H1 (cell line): ENCODE measurements at regions not wholly inside any gene's neighbourhood (a gene's known extent, or its start where the extent isn't known, plus 50 kb on each side); places are given as distances from the start of the nearest gene placed in this dataset.

Source experiments
- CTCF ChIA-PET: fragments of 300-600 bp; sonication (Branson Sonifier 250); formaldehyde crosslinking; loops from one replicate; lab custom pipeline; 2021; ENCODE audit not compliant: partially characterized antibody; lab: Charles Lee
- POLR2A ChIA-PET: fragments of 300-600 bp; sonication (Branson Sonifier 250); formaldehyde crosslinking; loops from one replicate; lab custom pipeline; 2021; ENCODE audit warnings: inconsistent platforms; ENCODE audit not compliant: partially characterized antibody; lab: Charles Lee
- DNase-seq, 2 experiments: peaks; one replicate each; pipeline versions ENCODE4 v3.0.0 to v3.0.0-alpha.2; 2010 to 2022; ENCODE audit warnings: low spot score in 2 of 2, low read depth in 1 of 2, mixed read lengths in 1 of 2
- FAIRE-seq: peaks from 2 replicates; lab custom pipeline; 2011; peaks lifted over from hg19 to GRCh38; lab: Jason Lieb, UNC
- H2AFZ ChIP-seq: 2 replicates; pipeline ENCODE4 v1.8.1; 2012; ENCODE audit warnings: low read length, inconsistent platforms
- H2AK5ac ChIP-seq: 2 replicates; pipeline ENCODE4 v1.6.1; 2013; ENCODE audit warnings: low read depth, low read length
- H2BK120ac ChIP-seq: replicated peaks from 2 replicates; pipeline ENCODE3; 2013; ENCODE audit warnings: low read depth, low read length, inconsistent platforms
- H2BK12ac ChIP-seq: 2 replicates; pipeline ENCODE4 v1.6.1; 2013; ENCODE audit warnings: low read depth, low read length
- H2BK15ac ChIP-seq: 2 replicates; pipeline ENCODE4 v1.6.1; 2013; ENCODE audit warnings: low read length
- H2BK20ac ChIP-seq: 2 replicates; pipeline ENCODE4 v1.6.1; 2013; ENCODE audit warnings: low read length
- H2BK5ac ChIP-seq: 2 replicates; pipeline ENCODE4 v1.6.1; 2013; ENCODE audit warnings: low read depth, low read length
- H3K14ac ChIP-seq: 2 replicates; pipeline ENCODE4 v1.6.1; 2013; ENCODE audit warnings: inconsistent platforms; ENCODE audit not compliant: insufficient read length
- H3K18ac ChIP-seq: 2 replicates; pipeline ENCODE4 v1.6.1; 2013; ENCODE audit warnings: low read length; ENCODE audit errors: extremely low read depth
- H3K23ac ChIP-seq: 2 replicates; pipeline ENCODE4 v1.6.1; 2013; ENCODE audit warnings: inconsistent platforms; ENCODE audit not compliant: insufficient read length
- H3K23me2 ChIP-seq: 2 replicates; pipeline ENCODE4 v1.6.1; 2013; ENCODE audit warnings: low read depth, low read length
- H3K27ac ChIP-seq: 2 replicates; pipeline ENCODE4 v1.6.1; 2011; ENCODE audit warnings: low read depth, low read length, inconsistent platforms
- H3K27me3 ChIP-seq, 4 experiments: replicated peaks in 1 of 4; 1 replicate in 1 of 4; 2 replicates in 3 of 4; pipeline versions ENCODE4 v1.6.1 to v1.8.1; 2011 to 2013; ENCODE audit warnings: low read length in 3 of 4, mild to moderate bottlenecking in 3 of 4, inconsistent platforms in 2 of 4, mixed read lengths in 2 of 4, moderate library complexity in 1 of 4; ENCODE audit not compliant: control insufficient read depth in 3 of 4, insufficient read depth in 3 of 4; ENCODE audit errors: extremely low read depth in 1 of 4
- H3K36me3 ChIP-seq, 4 experiments: 2 replicates each; pipeline versions ENCODE4 v1.6.1 to v1.8.1; 2011 to 2013; ENCODE audit warnings: mild to moderate bottlenecking in 4 of 4, low read length in 3 of 4, moderate library complexity in 2 of 4, control low read depth in 1 of 4, inconsistent platforms in 1 of 4; ENCODE audit not compliant: insufficient read depth in 4 of 4, control insufficient read depth in 2 of 4
- H3K4ac ChIP-seq: replicated peaks from 2 replicates; pipeline ENCODE3; 2013; ENCODE audit warnings: low read length, low read depth, mixed read lengths, inconsistent platforms; ENCODE audit not compliant: insufficient read length
- H3K4me1 ChIP-seq, 4 experiments: replicated peaks in 1 of 4; 1 replicate in 1 of 4; 2 replicates in 3 of 4; pipeline versions ENCODE4 v1.6.1 to v1.8.1; 2011 to 2013; ENCODE audit warnings: low read length in 3 of 4, inconsistent platforms in 2 of 4, mixed read lengths in 1 of 4; ENCODE audit not compliant: insufficient read depth in 4 of 4, control insufficient read depth in 3 of 4
- H3K4me2 ChIP-seq, 2 experiments: 2 replicates each; pipeline versions ENCODE4 v1.6.1 to v1.8.1; 2011 to 2013; ENCODE audit warnings: low read depth in 2 of 2, low read length in 2 of 2, control low read depth in 1 of 2, inconsistent platforms in 1 of 2, mild to moderate bottlenecking in 1 of 2; ENCODE audit not compliant: insufficient read depth in 1 of 2
- H3K4me3 ChIP-seq, 4 experiments: fragments of 200-600, 300-600 bp in 1 of 4; sonication (generic), shearing (Covaris generic), sonication (Bioruptor Twin) in 1 of 4; 2 replicates each; pipeline versions ENCODE4 v1.5.1 to v1.8.1; 2011 to 2016; ENCODE audit warnings: low read length in 4 of 4, low read depth in 3 of 4, control low read depth in 2 of 4, inconsistent platforms in 2 of 4, mild to moderate bottlenecking in 2 of 4, mixed read lengths in 1 of 4, moderate library complexity in 1 of 4; ENCODE audit not compliant: insufficient read depth in 2 of 4; ENCODE audit errors: extremely low read depth in 1 of 4
- H3K56ac ChIP-seq: replicated peaks from 2 replicates; pipeline ENCODE3; 2013; ENCODE audit warnings: low read depth, mild to moderate bottlenecking, mixed read lengths, low read length, inconsistent platforms; ENCODE audit not compliant: insufficient read length
- H3K79me1 ChIP-seq: 2 replicates; pipeline ENCODE4 v1.6.1; 2013; ENCODE audit warnings: low read depth, low read length, control low read depth
- H3K79me2 ChIP-seq, 2 experiments: 2 replicates each; pipeline versions ENCODE4 v1.6.1 to v1.8.1; 2012 to 2013; ENCODE audit warnings: low read length in 2 of 2, mild to moderate bottlenecking in 2 of 2, inconsistent platforms in 1 of 2; ENCODE audit not compliant: insufficient read depth in 2 of 2, control insufficient read depth in 1 of 2
- H3K9ac ChIP-seq, 4 experiments: replicated peaks in 1 of 4; 1 replicate in 1 of 4; 2 replicates in 3 of 4; pipeline versions ENCODE4 v1.6.1 to v1.8.1; 2011 to 2013; ENCODE audit warnings: low read depth in 3 of 4, low read length in 3 of 4, control low read depth in 2 of 4, mild to moderate bottlenecking in 2 of 4, moderate library complexity in 2 of 4, inconsistent platforms in 1 of 4; ENCODE audit errors: extremely low read depth in 1 of 4
- H3K9me3 ChIP-seq, 2 experiments: 2 replicates each; pipeline versions ENCODE4 v1.6.1 to v1.8.1; 2012 to 2013; ENCODE audit warnings: mild to moderate bottlenecking in 2 of 2, moderate library complexity in 2 of 2, control low read depth in 1 of 2, inconsistent platforms in 1 of 2, low read depth in 1 of 2, low read length in 1 of 2, mixed read lengths in 1 of 2; ENCODE audit not compliant: insufficient read depth in 2 of 2
- H4K20me1 ChIP-seq, 2 experiments: replicated peaks in 1 of 2; 2 replicates each; pipeline versions ENCODE3 to v1.8.1; 2011 to 2013; ENCODE audit warnings: inconsistent platforms in 2 of 2, low read length in 2 of 2, mild to moderate bottlenecking in 1 of 2; ENCODE audit not compliant: insufficient read depth in 2 of 2, control insufficient read depth in 1 of 2
- H4K5ac ChIP-seq: 2 replicates; pipeline ENCODE4 v1.6.1; 2013; ENCODE audit warnings: low read length, low read depth, mixed read lengths, inconsistent platforms; ENCODE audit not compliant: insufficient read length
- H4K8ac ChIP-seq: 2 replicates; pipeline ENCODE4 v1.8.0; 2013; ENCODE audit warnings: mild to moderate bottlenecking, moderate library complexity, low read length, inconsistent platforms; ENCODE audit not compliant: insufficient read depth; ENCODE audit errors: extremely low read depth
- H4K91ac ChIP-seq: replicated peaks from 2 replicates; pipeline ENCODE3; 2013; ENCODE audit warnings: low read length, mixed read lengths, inconsistent platforms; ENCODE audit not compliant: insufficient read length
- ATF3 ChIP-seq: IDR thresholded peaks from 2 replicates; pipeline ENCODE4 v1.6.1; 2011; ENCODE audit warnings: low read depth, mild to moderate bottlenecking, low read length; ENCODE audit not compliant: insufficient read depth
- BCL11A ChIP-seq, 2 experiments: IDR thresholded peaks; one replicate each; pipeline ENCODE4 v1.6.1; 2011; ENCODE audit warnings: low read depth in 2 of 2, low read length in 2 of 2, mild to moderate bottlenecking in 2 of 2
- EGR1 ChIP-seq: IDR thresholded peaks from 2 replicates; pipeline ENCODE4 v1.6.1; 2011; ENCODE audit warnings: low read depth, low read length, borderline replicate concordance
- HDAC2 ChIP-seq, 2 experiments: fragments of 300-600 bp in 1 of 2; sonication (generic) in 1 of 2; IDR thresholded peaks; 2 replicates each; pipeline ENCODE4 v1.6.1; 2011 to 2012; ENCODE audit warnings: low read depth in 2 of 2, low read length in 2 of 2, mild to moderate bottlenecking in 2 of 2, moderate library complexity in 2 of 2, borderline replicate concordance in 1 of 2, inconsistent platforms in 1 of 2
- JUN ChIP-seq: IDR thresholded peaks from 2 replicates; pipeline ENCODE4 v1.6.1; 2011; ENCODE audit warnings: low read depth, mild to moderate bottlenecking, improper control_type of control experiment, low read length
- MAFK ChIP-seq: IDR thresholded peaks from 2 replicates; pipeline ENCODE4 v1.6.1; 2012; ENCODE audit warnings: low read depth, mild to moderate bottlenecking, improper control_type of control experiment, low read length
- MAX ChIP-seq: IDR thresholded peaks from 2 replicates; pipeline ENCODE4 v1.6.1; 2012; ENCODE audit warnings: inconsistent platforms
- NRF1 ChIP-seq: IDR thresholded peaks from 2 replicates; pipeline ENCODE4 v1.6.1; 2011; ENCODE audit warnings: mild to moderate bottlenecking, low read depth, low read length, improper control_type of control experiment
- PHF8 ChIP-seq: fragments of 200-600 bp; sonication (generic); conservative IDR thresholded peaks from 2 replicates; pipeline ENCODE4 v1.7.1; 2012; ENCODE audit warnings: low read depth, mild to moderate bottlenecking, inconsistent platforms, low read length, moderate library complexity
- RAD21 ChIP-seq, 2 experiments: IDR thresholded peaks in 1 of 2; conservative IDR thresholded peaks in 1 of 2; 2 replicates each; pipeline ENCODE4 v1.6.1; 2011; ENCODE audit warnings: low read depth in 2 of 2, low read length in 2 of 2, improper control_type of control experiment in 1 of 2, inconsistent platforms in 1 of 2, mild to moderate bottlenecking in 1 of 2, moderate library complexity in 1 of 2
- RFX5 ChIP-seq: IDR thresholded peaks from 2 replicates; pipeline ENCODE4 v1.6.1; 2011; ENCODE audit warnings: low read depth, low read length, improper control_type of control experiment, borderline replicate concordance
- RXRA ChIP-seq: IDR thresholded peaks from 2 replicates; pipeline ENCODE4 v1.6.1; 2011; ENCODE audit warnings: low read depth, mild to moderate bottlenecking, low read length, moderate library complexity; ENCODE audit not compliant: insufficient read depth
- SP2 ChIP-seq: IDR thresholded peaks from 2 replicates; pipeline ENCODE4 v1.6.1; 2012; ENCODE audit warnings: mild to moderate bottlenecking, low read length, inconsistent platforms
- TAF1 ChIP-seq: IDR thresholded peaks from 2 replicates; pipeline ENCODE4 v1.6.1; 2011; ENCODE audit warnings: mild to moderate bottlenecking, low read depth, low read length
- ZNF274 ChIP-seq: IDR thresholded peaks from 2 replicates; pipeline ENCODE4 v1.7.0; 2012; ENCODE audit warnings: low read length, borderline replicate concordance; ENCODE audit errors: extremely low read depth

GRCh38 chr10:3869036-3869435 lies 84.0 kb upstream of the KLF6 start:
- Histone ChIP-seq H3K9me3 (no peaks in the 10 kb centered on the region), H2BK20ac (no peak overlapping the region), H3K4ac (no peak overlapping the region), H4K8ac (no peak overlapping the region), H2AK5ac (no peak overlapping the region), H3K36me3 (no peaks in the 10 kb centered on the region), H3K27me3 (no peaks in the 10 kb centered on the region), H2BK120ac (no peak overlapping the region), H3K4me2 (no peak overlapping the region), H3K4me1 (0 out of 7 replicates have a peak, but pooled peaks cover 0 to 2% (median 0%) of the 10 kb centered on the region in 4 experiments), H2AFZ (no peak overlapping the region), H4K20me1 (no peaks in the 10 kb centered on the region), H2BK15ac (no peak overlapping the region), H3K79me2 (no peaks in the 10 kb centered on the region), H3K27ac (no peak overlapping the region), H3K4me3 (no peak overlapping the region), H4K5ac (no peak overlapping the region), H3K79me1 (no peaks in the 10 kb centered on the region), H3K9ac (no peak overlapping the region), H2BK5ac (no peak overlapping the region), H3K14ac (no peak overlapping the region), H3K56ac (no peak overlapping the region), H3K23me2 (no peaks in the 10 kb centered on the region), H2BK12ac (no peak overlapping the region), H3K18ac (no peak overlapping the region), H4K91ac (no peak overlapping the region), H3K23ac (no peak overlapping the region)
- FAIRE-seq: no peak
- POLR2A ChIA-PET: no interaction called here
- DNase-seq: no peak
- CTCF ChIA-PET: interaction anchor here (0.7 kb wide), 1 partner anchor 270 kb away, joined by 3 read pairs; no protein-coding TSS in a partner anchor
- TF ChIP-seq RAD21 (IDR thresholded peaks at IDR 0.05 in 1 of 2, conservative IDR thresholded peaks at IDR 0.05 in 1 of 2; ENCODE audit: low read depth in 2 of 2, low read length in 2 of 2) (no peak), RFX5 (no peak), ATF3 (no peak), BCL11A (IDR thresholded peaks at IDR 0.05; ENCODE audit: low read depth in 2 of 2, low read length in 2 of 2) (no peak), TAF1 (no peak), HDAC2 (IDR thresholded peaks at IDR 0.05; ENCODE audit: borderline replicate concordance in 1 of 2, low read depth in 2 of 2, low read length in 2 of 2) (no peak), SP2 (no peak), ZNF274 (no peak), MAFK (no peak), MAX (no peak), JUN (no peak), PHF8 (no peak), NRF1 (no peak), RXRA (no peak), EGR1 (no peak)
